GM18511 (cell line): ENCODE measurements at regions not wholly inside any gene's neighbourhood (a gene's known extent, or its start where the extent isn't known, plus 50 kb on each side); places are given as distances from the start of the nearest gene placed in this dataset.

Source experiments
- ATAC-seq: cut with Tn5 transposase; IDR thresholded peaks from one replicate; pipeline ENCODE4 v1.9.1; 2021; ENCODE audit warnings: mild to moderate bottlenecking, moderate library complexity; ENCODE audit not compliant: unreplicated experiment

DNA sequence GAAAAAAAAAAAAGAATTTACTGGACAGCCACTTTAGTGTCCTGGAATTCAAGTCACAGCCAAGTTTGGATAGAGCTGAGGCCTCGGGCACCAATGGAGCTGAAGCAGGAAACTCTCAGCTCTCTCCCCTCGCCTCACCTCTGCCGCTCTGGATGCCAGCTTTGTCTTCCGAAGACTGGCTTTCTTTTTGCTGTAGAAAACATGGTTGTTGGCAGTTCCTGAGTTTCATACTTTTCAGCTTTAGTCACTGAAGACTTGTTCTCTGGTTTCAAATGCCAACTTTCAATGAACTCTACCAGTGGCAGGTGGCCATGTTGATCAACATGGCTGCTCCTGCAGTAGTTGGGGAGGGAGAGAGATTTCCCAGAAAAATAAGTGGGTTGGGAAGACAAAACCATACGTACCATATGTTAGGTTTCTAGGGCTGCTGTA, 142.2 kb downstream of the SNX18 start:
- ATAC-seq, result no peak

DNA sequence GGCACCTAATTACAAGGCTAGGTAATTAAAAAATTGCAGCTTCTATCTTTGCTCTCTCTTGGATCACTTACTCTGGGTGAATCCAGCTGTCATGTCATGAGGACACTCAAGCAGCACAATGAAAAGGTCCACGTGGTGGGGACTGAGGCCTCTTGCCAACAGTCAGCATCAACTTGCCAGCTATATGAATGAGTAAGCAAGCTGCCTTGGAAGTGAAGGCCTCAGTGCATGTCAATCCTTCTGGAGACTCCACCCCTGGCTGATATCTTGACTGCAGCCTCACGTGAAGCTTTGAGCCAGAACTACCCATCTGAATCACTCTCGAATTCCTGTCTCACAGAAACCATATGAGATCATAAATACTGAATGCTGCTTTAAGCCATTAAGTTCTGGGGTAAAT, 140.5 kb downstream of the SNX18 start:
- ATAC-seq, result no peak

DNA sequence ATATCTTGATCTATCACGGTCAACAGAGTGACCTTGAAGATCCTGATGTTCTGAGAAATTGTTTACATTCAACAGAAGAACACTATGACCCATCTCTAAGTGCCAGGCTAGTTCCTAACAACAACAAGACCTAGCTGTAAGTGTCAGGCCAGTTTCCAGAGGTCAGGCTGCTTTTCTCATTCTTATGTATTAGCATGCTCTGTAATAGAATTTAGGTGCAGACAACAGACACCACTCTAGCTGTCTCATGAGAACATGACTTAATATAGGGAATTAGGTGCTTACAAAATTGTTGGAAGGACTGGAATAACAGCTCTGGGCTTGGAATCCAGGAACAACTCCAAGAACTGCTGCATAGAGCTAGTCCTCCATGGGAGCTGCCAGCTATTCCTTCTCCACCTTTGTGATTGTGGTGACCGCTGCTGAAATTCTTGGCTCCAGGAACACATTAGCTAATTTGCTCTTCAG, 138.7 kb downstream of the SNX18 start:
- ATAC-seq, result no peak

GRCh38 chr5:54655761-54656160, 138.2 kb downstream of the SNX18 start:
- ATAC-seq, result no peak

DNA sequence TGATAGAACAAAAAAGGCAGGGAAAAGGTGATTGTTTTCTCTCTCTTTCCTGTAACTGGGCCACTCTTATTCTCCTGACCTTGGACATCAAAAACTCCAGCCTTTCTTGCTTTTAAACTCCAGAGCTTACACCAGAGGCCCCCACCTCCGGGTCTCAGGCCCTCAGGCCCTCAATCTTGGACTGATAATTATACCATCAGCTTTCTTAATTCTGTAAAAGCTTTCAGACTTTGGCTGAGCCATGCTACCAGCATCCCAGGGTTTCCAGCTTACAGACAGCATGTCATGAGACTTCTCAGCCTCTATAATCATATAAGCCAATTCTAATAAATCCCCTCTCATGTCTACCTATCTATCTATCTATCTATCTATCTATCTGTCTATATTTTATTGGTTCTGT, 137.7 kb downstream of the SNX18 start:
- no peak for ATAC-seq

- no peak for ATAC-seq
Measured at GRCh38 chr5:54653956-54654614, 136.5 kb downstream of the SNX18 start.

DNA sequence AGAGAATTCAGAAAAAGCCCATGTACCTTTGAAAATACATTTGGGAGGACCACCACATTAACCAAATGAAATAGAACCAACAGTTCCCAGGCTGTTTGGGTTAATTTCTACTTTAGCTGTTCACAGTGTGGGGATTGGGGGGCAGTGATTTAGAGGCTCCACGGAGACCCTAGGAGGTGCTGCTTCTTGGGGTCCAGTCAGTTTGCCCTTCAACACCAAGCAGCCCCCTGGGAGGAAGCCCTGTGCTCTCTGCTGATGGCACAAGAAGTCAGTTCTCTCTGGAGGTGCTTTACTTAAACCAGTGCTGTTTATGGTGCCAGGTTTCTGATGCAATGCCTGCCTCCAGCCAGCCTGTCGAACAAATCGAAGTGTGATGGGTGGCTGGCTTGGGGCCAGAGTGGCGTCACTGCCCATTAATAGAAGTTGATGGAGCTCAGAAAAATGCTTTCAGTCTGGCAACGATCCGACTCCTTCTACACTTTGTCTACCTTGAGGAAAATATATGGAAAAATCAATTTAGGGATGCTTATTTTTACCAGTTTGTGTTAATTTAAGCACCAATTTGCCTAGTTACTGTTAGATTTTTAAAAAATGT, 134.0 kb downstream of the SNX18 start:
- ATAC-seq, result no peak

GRCh38 chr5:54649041-54649504, 131.5 kb downstream of the SNX18 start:
- ATAC-seq, result no peak

DNA sequence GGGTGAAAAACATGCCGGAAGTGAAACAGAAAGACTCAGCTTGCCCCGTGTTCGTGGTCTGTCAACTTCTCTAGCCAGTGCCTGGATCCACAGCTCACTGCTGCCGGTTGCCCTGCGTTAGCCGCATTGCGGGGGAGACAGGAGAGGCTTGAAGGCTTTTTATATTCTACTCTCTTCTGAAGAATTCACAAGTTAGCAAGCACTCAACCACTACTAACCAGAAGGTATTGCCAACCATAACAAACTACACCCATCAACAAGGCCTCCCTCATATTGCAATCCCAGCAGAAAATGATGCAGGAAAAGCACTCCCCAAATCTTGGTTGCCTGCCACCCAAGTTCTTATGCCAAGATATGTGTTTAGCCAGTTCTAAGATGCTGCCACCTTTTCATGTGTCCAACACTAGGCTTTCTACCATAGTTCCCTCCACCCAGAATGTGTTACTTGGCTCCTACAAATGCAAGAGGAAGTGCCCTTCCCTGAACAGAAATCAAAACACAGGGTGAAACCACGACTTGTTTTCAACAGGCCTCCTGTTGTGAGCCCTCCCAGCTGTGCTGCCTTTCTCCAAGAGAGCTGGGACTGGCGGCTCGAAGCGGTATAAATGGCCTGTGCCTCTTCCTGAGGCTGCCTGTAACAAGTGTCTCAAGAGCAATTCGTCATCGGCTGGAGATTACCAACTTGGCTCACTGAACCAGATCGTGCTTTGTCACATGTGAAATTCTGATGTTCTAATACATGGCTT, 129.0 kb downstream of the SNX18 start:
- peak; percentile 95 for ATAC-seq

GRCh38 chr5:54645882-54646355, 128.4 kb downstream of the SNX18 start:
- ATAC-seq, result no peak

GRCh38 chr5:54644226-54644625, 126.7 kb downstream of the SNX18 start:
- ATAC-seq, result no peak

GRCh38 chr5:54643685-54644106, 126.1 kb downstream of the SNX18 start:
- no peak for ATAC-seq

GRCh38 chr5:54639621-54640020, 122.1 kb downstream of the SNX18 start:
- no peak for ATAC-seq

GRCh38 chr5:54638106-54638505, 120.5 kb downstream of the SNX18 start:
- no peak for ATAC-seq

DNA sequence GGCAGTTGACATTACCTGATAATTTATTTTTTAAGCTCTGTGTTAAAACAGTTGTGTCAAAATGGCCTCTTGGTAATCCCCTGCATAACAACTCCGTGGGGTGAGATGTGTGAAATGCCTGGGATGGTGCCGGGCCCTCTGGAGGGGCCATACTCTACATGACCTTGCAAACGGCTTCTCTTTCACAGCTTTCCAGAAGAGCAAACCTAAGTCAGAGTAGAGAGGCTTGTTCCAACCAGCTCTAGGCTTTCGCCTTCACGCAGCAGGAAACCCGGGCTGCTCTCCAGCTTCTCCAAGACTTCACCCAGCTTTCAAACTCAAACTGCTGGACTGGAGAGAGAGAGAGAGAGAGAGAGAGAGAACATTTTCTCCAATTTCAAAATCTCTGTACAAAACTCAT, 120.1 kb downstream of the SNX18 start:
- no peak for ATAC-seq

DNA sequence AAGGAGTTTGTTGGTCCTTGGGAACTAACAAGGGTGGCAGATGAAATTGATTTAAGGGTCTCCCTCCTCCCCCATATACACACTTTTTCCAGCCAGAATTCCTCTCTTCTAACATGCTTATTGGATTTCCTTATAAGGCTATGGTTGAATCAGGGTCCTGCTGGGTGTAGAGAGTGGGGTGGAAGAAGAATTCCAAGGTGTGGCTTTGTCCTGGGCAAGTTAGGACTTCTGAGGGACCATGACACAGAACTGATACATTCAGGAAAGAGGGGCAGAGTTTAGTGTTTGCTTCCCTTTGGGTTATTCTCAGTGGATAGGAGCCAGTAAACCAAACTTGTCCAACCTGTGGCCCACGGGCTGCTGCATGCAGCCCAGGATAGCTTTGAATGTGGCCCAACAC, 116.5 kb downstream of the SNX18 start:
- no peak for ATAC-seq

DNA sequence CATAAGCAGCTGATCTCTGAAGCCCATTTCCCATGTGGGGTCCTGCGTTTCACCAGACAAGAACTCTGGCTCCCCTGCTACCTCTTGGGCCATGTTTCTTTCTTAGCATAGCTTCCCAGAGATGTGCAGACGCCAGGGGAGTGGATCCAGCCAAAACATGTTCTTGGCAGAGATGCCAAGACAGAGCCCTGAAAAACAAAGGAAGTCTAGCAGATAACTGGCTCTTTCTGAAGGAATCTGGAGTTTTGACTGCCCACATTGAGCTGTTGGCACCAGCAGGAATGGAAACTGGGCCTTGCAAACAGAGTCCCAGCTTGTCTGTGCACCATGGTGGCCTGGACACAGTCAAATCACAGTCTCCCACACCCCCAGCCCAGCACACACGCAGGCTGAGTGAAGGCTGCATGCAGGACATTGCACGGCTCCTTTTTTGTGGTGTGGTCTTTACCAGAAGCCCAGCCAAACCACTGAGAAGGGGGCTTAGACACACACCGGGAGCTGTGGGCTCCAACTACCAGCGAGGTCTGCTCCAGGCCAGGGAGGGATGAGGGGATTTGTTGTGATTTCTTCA, 114.7 kb downstream of the SNX18 start:
- ATAC-seq, result no peak

DNA sequence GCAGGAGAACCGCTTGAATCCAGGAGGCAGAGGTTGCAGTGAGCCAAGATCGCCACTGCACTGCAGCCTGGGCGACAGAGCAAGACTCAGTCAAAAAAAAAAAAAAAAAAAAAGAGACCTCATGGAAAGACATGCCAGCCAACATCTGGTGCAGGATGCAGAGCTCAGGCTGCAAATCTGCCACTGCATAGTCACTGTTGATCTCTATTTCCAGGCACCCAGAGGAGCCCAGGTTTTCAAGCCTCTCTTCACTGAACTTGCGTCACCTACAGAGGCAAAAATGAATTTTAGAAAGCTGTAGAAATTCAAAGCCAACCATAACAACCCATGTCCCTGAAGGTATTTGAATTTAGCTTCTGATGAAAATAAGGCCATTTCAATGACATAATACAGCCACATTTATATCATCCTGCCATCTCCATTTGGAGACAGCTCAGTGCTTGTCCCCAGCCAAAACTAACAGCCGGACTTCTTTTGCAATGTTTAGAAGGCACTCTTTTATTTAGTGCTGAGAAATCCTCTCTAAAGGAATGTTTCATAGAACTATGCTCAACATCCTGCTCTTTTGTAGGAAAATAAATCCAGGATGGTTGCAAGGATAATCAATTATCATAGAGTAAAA, 113.3 kb downstream of the SNX18 start:
- no peak for ATAC-seq

- no peak for ATAC-seq
Measured at GRCh38 chr5:54629115-54629514, 111.6 kb downstream of the SNX18 start.

DNA sequence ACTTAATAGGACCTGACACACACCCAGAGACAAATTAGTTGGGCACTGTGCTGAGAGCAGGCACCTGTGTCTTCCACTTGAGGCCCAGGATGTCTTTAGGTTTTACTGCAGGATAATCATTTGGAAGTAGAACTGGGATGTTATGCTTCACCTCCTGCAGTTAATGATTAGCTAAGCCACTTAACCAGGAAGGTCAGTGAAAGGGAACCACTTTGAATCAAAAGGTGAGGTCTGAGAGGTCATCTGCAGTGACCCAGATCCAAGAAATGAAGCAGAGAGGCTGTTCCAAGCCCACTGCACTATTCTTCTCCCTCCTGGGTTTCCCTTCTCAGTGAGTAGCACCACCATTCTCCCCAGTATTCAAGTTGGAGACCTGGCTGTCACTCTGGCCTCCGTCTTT, 110.5 kb downstream of the SNX18 start:
- no peak for ATAC-seq

DNA sequence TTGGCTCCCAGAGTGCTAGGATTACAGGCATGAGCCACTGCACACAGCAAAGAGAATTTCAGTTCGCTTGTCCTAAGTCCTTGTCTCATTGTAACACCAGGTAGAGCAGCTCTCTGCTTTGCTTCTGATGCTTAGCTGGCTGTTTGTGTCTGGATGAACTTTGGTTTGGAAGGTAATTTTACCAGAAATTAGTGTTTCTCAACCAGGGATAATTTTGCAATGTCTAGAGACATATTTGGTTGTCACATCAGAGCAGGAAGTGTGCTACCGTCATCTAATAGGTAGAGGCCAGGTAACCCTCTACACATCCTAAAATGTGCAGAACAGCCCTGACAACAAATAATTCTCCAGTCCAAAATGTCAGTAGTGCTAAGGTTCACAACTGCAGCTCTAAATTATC, 108.8 kb downstream of the SNX18 start:
- ATAC-seq, result no peak
